Breast epithelium (tissue), 4 donors: ENCODE measurements at regions not wholly inside any gene's neighbourhood (a gene's known extent, or its start where the extent isn't known, plus 50 kb on each side); places are given as distances from the start of the nearest gene placed in this dataset.

ENCODE experiments used
- DNase-seq, 2 donors: peaks; one replicate each; pipeline ENCODE4 v3.0.0-alpha.2; 2019; ENCODE audit warnings: low spot score in 2 of 2
- H3K27ac ChIP-seq, 2 donors: fragments of 200-600 bp; sonication (generic) in 1 of 2; one replicate each; pipeline ENCODE4 v1.5.1; 2016 to 2019; ENCODE audit warnings: mild to moderate bottlenecking in 1 of 2
- H3K27me3 ChIP-seq, 2 donors: fragments of 200-600 bp; sonication (generic) in 1 of 2; one replicate each; pipeline versions ENCODE4 v1.5.1 to v1.6.0; 2017 to 2019; ENCODE audit warnings: control low read depth in 1 of 2, mild to moderate bottlenecking in 1 of 2
- H3K36me3 ChIP-seq: fragments of 200-600 bp; one replicate; pipeline ENCODE4 v1.5.1; 2019
- H3K4me1 ChIP-seq, 2 donors: fragments of 200-600 bp; sonication (generic); one replicate each; pipeline ENCODE4 v1.5.1; 2016 to 2019; ENCODE audit warnings: control low read depth in 1 of 2
- H3K4me3 ChIP-seq, 3 donors: fragments of 200-600 bp; sonication (generic); 1 replicate in 2 of 3; 2 replicates in 1 of 3; pipeline ENCODE4 v1.5.1; 2016 to 2019; ENCODE audit warnings: mild to moderate bottlenecking in 3 of 3, moderate library complexity in 2 of 3
- H3K9me3 ChIP-seq, 2 donors: fragments of 200-600 bp; sonication (generic) in 1 of 2; one replicate each; pipeline ENCODE4 v1.5.1; 2016 to 2019; ENCODE audit warnings: control low read depth in 1 of 2
- POLR2A ChIP-seq: fragments of 450-650 bp; IDR thresholded peaks from one replicate; pipeline ENCODE4 v1.6.1; 2016; ENCODE audit warnings: antibody characterized with exemption, mild to moderate bottlenecking, moderate library complexity
- POLR2AphosphoS5 ChIP-seq, 3 donors: sonication (generic); formaldehyde crosslinking; IDR thresholded peaks; one replicate each; pipeline ENCODE4 v1.6.1; 2017; ENCODE audit warnings: antibody characterized with exemption in 3 of 3
- intact Hi-C: fragments of 100-400 bp; cut with DNase I; formaldehyde crosslinking; loops from one replicate; pipeline ENCODE4 v1.15.1; 2023; ENCODE audit warnings: low total_unique reads
- TF ChIP-seq, protein P1 (sequence below), 3 donors: fragments of 450-650 bp; IDR thresholded peaks; one replicate each; pipeline ENCODE4 v1.5.1; 2016 to 2017; ENCODE audit warnings: antibody characterized with exemption in 3 of 3, mild to moderate bottlenecking in 3 of 3, moderate library complexity in 3 of 3

DNA sequence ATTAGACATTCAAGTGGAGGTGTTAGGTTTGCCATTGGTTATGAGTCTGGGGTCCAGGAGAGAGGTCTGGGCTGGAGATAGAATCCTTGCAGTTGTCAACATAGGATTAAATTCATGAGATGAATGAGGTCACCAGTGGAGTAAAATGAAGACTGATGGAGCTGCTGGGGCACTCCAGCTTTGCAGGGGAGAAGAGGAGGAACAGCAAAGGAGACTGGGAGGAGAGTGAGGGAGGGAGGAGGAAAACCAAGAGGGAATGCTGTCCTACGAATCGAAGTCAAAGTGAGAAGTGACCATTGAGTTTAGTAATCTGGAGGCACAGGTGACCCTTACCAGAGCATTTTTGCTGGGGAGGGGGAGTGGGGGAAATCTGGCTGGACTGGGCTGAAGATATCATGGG lies 178.2 kb upstream of the NR3C1 start:
- no peak overlapping the region for H3K27ac ChIP-seq
- intact Hi-C loops: no loop called here
- H3K4me3 ChIP-seq: no peak overlapping the region
- H3K9me3 ChIP-seq: no peaks in the 10 kb centered on the region
- no peaks in the 10 kb centered on the region for H3K27me3 ChIP-seq
- no peaks in the 10 kb centered on the region for H3K4me1 ChIP-seq
- no peaks in the 10 kb centered on the region for H3K36me3 ChIP-seq
- DNase-seq: no peak
- TF ChIP-seq POLR2AphosphoS5 (IDR thresholded peaks at IDR 0.05) (no peak), POLR2A (no peak)
- TF ChIP-seq, protein P1, sequence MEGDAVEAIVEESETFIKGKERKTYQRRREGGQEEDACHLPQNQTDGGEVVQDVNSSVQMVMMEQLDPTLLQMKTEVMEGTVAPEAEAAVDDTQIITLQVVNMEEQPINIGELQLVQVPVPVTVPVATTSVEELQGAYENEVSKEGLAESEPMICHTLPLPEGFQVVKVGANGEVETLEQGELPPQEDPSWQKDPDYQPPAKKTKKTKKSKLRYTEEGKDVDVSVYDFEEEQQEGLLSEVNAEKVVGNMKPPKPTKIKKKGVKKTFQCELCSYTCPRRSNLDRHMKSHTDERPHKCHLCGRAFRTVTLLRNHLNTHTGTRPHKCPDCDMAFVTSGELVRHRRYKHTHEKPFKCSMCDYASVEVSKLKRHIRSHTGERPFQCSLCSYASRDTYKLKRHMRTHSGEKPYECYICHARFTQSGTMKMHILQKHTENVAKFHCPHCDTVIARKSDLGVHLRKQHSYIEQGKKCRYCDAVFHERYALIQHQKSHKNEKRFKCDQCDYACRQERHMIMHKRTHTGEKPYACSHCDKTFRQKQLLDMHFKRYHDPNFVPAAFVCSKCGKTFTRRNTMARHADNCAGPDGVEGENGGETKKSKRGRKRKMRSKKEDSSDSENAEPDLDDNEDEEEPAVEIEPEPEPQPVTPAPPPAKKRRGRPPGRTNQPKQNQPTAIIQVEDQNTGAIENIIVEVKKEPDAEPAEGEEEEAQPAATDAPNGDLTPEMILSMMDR (IDR thresholded peaks at IDR 0.05): no peak

DNA sequence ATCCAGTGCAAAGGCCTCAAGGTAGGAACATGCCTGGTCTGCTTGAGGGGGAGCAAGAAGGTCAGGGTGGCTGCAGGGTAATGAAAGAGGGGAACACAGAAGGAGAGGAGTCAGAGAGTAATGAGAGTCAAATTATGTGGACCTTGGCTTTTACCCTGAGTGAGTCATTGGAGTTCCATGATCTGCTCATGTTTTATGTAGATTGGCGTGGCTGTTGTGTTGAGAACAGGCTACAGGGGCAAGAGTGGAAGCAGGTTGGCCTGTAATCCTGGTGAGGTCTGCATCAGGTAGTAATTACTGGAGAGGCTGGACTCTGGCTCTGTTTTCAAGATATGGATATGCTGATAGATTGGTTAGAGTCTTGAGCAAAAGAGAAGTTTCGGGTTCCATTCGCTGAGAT lies 177.7 kb upstream of the NR3C1 start:
- Histone ChIP-seq H3K4me1 (no peaks in the 10 kb centered on the region), H3K9me3 (no peaks in the 10 kb centered on the region), H3K4me3 (no peak overlapping the region), H3K27me3 (no peaks in the 10 kb centered on the region), H3K36me3 (no peaks in the 10 kb centered on the region), H3K27ac (no peak overlapping the region)
- TF ChIP-seq, protein P1 (IDR thresholded peaks at IDR 0.05): no peak
- no peak for TF ChIP-seq POLR2A
- no peak for TF ChIP-seq POLR2AphosphoS5 (IDR thresholded peaks at IDR 0.05)
- no peak for DNase-seq
- intact Hi-C loops: no loop called here

DNA sequence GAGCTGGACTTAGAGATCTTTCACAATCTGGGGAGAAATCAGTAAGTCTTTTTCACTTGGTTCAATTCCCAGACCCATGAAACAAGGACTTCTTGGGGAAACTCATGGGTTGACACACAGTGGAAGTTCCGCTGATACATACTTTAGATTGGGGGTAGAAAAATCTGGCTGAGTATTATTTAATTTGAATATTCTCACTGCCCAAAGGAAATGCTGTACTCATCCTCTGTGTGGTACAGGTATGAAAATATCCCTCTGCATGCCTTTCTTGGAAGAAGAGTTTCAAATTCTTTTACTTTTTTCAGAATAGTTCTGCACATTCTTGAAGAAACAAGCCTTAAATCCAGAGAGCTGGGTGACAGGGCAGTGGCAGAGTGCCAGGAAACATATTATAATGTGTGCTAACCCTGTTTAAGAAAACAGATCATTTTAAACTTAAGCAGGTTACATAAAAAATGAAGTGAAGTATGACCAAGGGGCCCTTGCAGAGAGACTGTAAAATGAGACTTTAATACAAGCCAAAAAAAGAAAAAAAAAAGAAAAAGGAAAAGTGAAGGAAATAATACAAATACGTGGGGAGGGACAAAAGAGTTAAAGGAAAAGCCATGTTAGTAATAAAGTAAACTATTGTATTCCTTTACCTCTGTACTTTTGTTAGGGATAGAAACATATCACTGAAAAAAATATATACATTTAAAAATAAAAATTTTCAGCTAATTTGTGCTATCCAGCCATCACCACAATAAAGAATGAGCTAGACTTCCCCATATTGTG lies 173.4 kb upstream of the NR3C1 start:
- no peak overlapping the region for H3K4me3 ChIP-seq
- H3K27ac ChIP-seq: no peak overlapping the region
- intact Hi-C loops: no loop called here
- H3K4me1 ChIP-seq: no peaks in the 10 kb centered on the region
- no peaks in the 10 kb centered on the region for H3K9me3 ChIP-seq
- no peaks in the 10 kb centered on the region for H3K27me3 ChIP-seq
- H3K36me3 ChIP-seq: no peaks in the 10 kb centered on the region
- no peak for DNase-seq
- TF ChIP-seq POLR2AphosphoS5 (IDR thresholded peaks at IDR 0.05) (no peak), POLR2A (no peak)
- TF ChIP-seq, protein P1 (IDR thresholded peaks at IDR 0.05): no peak

GRCh38 chr5:143575286-143575685 lies 171.8 kb upstream of the NR3C1 start:
- TF ChIP-seq, protein P1 (IDR thresholded peaks at IDR 0.05): no peak
- no peak for TF ChIP-seq POLR2AphosphoS5 (IDR thresholded peaks at IDR 0.05)
- TF ChIP-seq POLR2A: no peak
- no peaks in the 10 kb centered on the region for H3K4me1 ChIP-seq
- no peak for DNase-seq
- no peaks in the 10 kb centered on the region for H3K9me3 ChIP-seq
- H3K4me3 ChIP-seq: no peak overlapping the region
- no peaks in the 10 kb centered on the region for H3K36me3 ChIP-seq
- intact Hi-C loops: no loop called here
- no peak overlapping the region for H3K27ac ChIP-seq
- H3K27me3 ChIP-seq: no peaks in the 10 kb centered on the region

DNA sequence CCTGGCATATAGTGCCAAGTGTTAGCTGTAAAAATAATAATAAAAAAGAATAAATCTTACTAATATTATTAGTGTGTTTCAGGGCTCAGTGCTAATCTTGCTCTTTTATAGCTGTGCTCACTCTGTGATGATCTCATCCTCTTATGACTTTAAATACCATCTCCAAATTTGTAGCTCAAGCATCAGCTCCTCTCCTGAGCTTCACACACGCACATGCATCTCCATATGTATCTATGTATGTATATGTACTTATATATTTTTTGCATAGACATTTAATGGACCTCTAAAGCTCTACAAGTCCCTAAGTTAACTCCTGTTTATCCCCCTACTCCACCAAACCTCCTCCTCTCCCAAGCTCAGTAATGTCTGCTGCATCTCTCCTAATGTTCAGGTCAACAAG lies 170.8 kb upstream of the NR3C1 start:
- intact Hi-C loops: no loop called here
- DNase-seq: no peak
- no peak for TF ChIP-seq POLR2AphosphoS5 (IDR thresholded peaks at IDR 0.05)
- no peak for TF ChIP-seq POLR2A
- TF ChIP-seq, protein P1 (IDR thresholded peaks at IDR 0.05): no peak
- no peak overlapping the region for H3K4me3 ChIP-seq
- no peaks in the 10 kb centered on the region for H3K36me3 ChIP-seq
- H3K27me3 ChIP-seq: no peaks in the 10 kb centered on the region
- no peak overlapping the region for H3K27ac ChIP-seq
- no peaks in the 10 kb centered on the region for H3K4me1 ChIP-seq
- no peaks in the 10 kb centered on the region for H3K9me3 ChIP-seq
